NCI-H2227 (cell line): ENCODE measurements at regions not wholly inside any gene's neighbourhood (a gene's known extent, or its start where the extent isn't known, plus 50 kb on each side); places are given as distances from the start of the nearest gene placed in this dataset.
"Not testable (repeated sequence)": the region's sequence is repeated elsewhere in the genome, so short reads cannot be mapped to it uniquely, and the experiment has no call there.

Source experiments
- DNase-seq: peaks from one replicate; lab custom pipeline; 2025; ENCODE audit not compliant: unreplicated experiment; lab: John Stamatoyannopoulos, UW

- DNase-seq, result no peak
Measured at GRCh38 chr1:89436856-89437255, 73.0 kb downstream of the GBP6 start.

- DNase-seq, result not testable (repeated sequence)
Measured at GRCh38 chr1:89438301-89438700, 74.4 kb downstream of the GBP6 start.

GRCh38 chr1:89440911-89441310, 77.1 kb downstream of the GBP6 start:
- DNase-seq, result no peak

GRCh38 chr1:89444791-89445190, 79.8 kb upstream of the LRRC8B start:
- no peak for DNase-seq

- no peak for DNase-seq
Measured at GRCh38 chr1:89451011-89451410, 73.6 kb upstream of the LRRC8B start.

GRCh38 chr1:89453123-89453972, 71.3 kb upstream of the LRRC8B start:
- no peak for DNase-seq

- DNase-seq, result peak; percentile 76
Measured at GRCh38 chr1:89454845-89455521, 69.6 kb upstream of the LRRC8B start.

- no peak for DNase-seq
Measured at GRCh38 chr1:89457046-89457445, 67.6 kb upstream of the LRRC8B start.

- DNase-seq, result no peak
Measured at GRCh38 chr1:89459081-89459480, 65.5 kb upstream of the LRRC8B start.

- no peak for DNase-seq
Measured at GRCh38 chr1:89460325-89460724, 64.3 kb upstream of the LRRC8B start.

- DNase-seq, result no peak
Measured at GRCh38 chr1:89462250-89462649, 62.4 kb upstream of the LRRC8B start.

- DNase-seq, result no peak
Measured at GRCh38 chr1:89464008-89464407, 60.6 kb upstream of the LRRC8B start.

- no peak for DNase-seq
Measured at GRCh38 chr1:89465201-89465600, 59.4 kb upstream of the LRRC8B start.

- no peak for DNase-seq
Measured at GRCh38 chr1:89466307-89466930, 58.2 kb upstream of the LRRC8B start.

- no peak for DNase-seq
Measured at GRCh38 chr1:89472253-89472652, 52.4 kb upstream of the LRRC8B start.

GRCh38 chr1:89472886-89473417, 51.7 kb upstream of the LRRC8B start:
- no peak for DNase-seq
